ENCODE measurements at regions not wholly inside any gene's neighbourhood (a gene's known extent, or its start where the extent isn't known, plus 50 kb on each side); places are given as distances from the start of the nearest gene placed in this dataset.

DNA sequence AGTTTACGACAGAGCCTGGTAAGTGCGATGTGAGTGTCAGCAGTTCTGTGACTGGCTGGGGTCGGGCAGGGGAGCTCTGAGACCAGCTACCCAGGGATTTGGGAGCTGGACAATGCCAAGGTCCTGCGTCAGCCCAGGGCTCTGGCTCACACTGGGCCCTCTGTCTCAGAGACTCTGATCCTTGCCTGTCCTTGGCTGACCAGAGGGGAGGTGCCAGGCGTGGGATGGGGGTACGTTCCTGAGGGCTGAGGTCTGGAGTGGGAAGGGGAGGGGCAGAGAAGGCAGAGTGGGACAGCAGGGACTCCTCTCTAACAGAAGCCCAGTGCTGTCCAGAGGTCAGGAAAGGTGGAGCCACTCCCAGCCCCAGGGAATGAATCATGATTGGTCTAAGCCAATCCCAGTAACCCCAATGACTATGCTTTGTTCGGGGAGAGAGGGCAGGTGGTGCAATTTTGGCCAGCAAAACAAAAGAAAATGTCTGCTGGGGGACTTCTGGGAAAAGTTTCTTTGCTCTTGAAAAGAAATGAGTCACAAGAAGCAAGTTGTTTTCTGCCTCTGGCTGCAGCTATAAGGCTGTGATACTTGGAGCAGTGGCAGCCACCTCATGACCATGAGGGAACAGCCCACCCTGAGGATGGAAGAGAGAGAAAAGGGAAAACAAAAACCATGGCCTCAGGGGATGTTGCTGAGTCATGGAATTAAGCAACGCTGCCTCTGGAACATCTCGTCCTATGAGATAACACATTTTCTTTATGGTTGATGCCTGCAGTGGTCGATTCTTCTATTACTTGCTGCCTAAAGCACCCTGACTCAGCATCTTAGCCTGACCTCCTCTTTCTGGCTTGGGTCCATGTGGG lies 108.3 kb downstream of the CHST1 start:
- Histone ChIP-seq H3K27me3 (no peaks in the 10 kb centered on the region), H3K27ac (no peak overlapping the region), H3K36me3 (no peaks in the 10 kb centered on the region), H3K9me3 (peaks cover 0 to 6% (median 0%) of the 10 kb centered on the region in 12 donors), H3K4me3 (no peak overlapping the region), H3K4me1 (peaks cover 0 to 22% (median 11%) of the 10 kb centered on the region in 12 donors)
- 66 to 79% (median 72%) methylated on average over 9 to 10 of the region's 10 CpGs for WGBS, 4 donors
- intact Hi-C loops (cut with DNase I): no loop called here
- DNase-seq (peak in 1 of 5 donors; percentile 43), ATAC-seq (peak in 1 of 4 donors; percentile 64)
- TF ChIP-seq, protein P1, sequence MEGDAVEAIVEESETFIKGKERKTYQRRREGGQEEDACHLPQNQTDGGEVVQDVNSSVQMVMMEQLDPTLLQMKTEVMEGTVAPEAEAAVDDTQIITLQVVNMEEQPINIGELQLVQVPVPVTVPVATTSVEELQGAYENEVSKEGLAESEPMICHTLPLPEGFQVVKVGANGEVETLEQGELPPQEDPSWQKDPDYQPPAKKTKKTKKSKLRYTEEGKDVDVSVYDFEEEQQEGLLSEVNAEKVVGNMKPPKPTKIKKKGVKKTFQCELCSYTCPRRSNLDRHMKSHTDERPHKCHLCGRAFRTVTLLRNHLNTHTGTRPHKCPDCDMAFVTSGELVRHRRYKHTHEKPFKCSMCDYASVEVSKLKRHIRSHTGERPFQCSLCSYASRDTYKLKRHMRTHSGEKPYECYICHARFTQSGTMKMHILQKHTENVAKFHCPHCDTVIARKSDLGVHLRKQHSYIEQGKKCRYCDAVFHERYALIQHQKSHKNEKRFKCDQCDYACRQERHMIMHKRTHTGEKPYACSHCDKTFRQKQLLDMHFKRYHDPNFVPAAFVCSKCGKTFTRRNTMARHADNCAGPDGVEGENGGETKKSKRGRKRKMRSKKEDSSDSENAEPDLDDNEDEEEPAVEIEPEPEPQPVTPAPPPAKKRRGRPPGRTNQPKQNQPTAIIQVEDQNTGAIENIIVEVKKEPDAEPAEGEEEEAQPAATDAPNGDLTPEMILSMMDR (IDR thresholded peaks at IDR 0.05): no peak
- TF ChIP-seq POLR2A (IDR thresholded peaks at IDR 0.05): no peak

DNA sequence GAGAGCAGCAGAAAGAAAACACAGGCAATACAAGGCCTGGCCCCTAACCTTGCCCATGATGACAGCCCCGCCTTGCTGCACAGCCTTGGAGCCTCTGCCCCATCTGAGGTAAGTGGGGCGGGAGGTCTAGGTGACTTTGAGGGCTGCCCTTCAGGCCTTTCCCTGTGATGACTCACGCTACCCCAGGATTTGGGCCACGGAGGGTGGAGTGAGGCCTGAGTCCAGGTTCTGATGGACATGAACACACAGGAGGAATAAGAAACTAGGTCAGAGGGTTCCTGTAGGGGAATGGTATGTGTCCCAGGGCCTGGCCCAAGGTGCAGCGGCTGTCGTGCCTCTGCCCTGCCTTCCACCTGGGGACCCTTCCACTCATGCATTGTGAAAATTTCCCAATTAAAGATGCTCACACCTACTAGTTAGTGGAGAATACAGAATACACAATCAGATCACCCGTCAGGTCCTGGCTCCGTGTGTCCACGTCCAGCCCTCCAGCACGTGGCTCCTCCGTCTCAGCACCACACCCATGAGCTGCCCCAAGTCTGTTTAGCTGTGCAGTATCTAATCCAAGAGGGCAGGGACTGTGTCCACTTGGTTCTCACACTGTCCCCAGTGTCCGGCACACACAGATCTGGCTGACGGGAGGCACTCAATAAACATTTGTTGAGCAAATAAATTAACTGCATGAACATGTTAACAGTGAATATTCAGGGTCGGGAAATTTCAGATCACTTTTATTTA lies 111.0 kb downstream of the CHST1 start:
- 69 to 77% (median 73%) methylated on average over 13 to 14 of the region's 14 CpGs for WGBS, 4 donors
- Histone ChIP-seq H3K9me3 (peaks cover 0 to 6% (median 0%) of the 10 kb centered on the region in 12 donors), H3K4me1 (peaks cover 0 to 6% (median 0%) of the 10 kb centered on the region in 12 donors), H3K36me3 (no peaks in the 10 kb centered on the region), H3K4me3 (no peak overlapping the region), H3K27ac (no peak overlapping the region), H3K27me3 (no peaks in the 10 kb centered on the region)
- intact Hi-C loops (cut with DNase I): no loop called here
- ATAC-seq (peak in 3 of 4 donors; percentile 25 to 53 (median 40)), DNase-seq (peak in 1 of 5 donors; percentile 32)
- TF ChIP-seq POLR2A (IDR thresholded peaks at IDR 0.05): no peak
- TF ChIP-seq, protein P1 (IDR thresholded peaks at IDR 0.05): no peak

DNA sequence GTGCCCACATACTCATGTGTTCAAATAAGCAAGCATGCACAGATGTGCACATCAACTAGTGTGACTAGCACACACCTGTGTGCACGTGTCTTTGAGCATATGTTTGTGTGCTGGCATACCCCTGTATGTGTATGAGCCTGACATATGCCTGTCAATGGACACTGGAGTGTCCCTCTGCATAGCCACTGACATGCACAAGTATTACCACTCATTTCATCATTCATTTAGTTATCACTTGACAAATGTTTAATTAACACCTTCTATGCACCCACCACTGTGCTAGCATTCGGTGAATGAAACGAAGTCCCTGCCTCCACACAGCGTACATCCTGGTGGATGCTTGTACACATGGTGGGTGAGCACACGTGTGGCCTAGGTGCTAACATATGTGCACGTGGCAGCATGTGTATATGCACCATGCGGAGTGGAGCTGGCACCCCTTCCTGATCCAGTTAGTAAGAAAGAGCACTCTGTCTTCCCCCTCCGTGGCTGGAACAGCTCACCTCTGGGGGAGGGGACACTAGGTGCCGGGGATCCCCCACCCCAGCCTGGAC lies 112.0 kb downstream of the CHST1 start:
- TF ChIP-seq, protein P1 (IDR thresholded peaks at IDR 0.05): no peak
- TF ChIP-seq POLR2A (IDR thresholded peaks at IDR 0.05): no peak
- Histone ChIP-seq H3K9me3 (peaks cover 0 to 6% (median 0%) of the 10 kb centered on the region in 12 donors), H3K27ac (no peak overlapping the region), H3K4me1 (peaks cover 0 to 6% (median 0%) of the 10 kb centered on the region in 12 donors), H3K4me3 (no peak overlapping the region), H3K27me3 (no peaks in the 10 kb centered on the region), H3K36me3 (no peaks in the 10 kb centered on the region)
- no peak for DNase-seq
- 92 to 93% (median 92%) methylated on average over 9 of the region's 9 CpGs for WGBS, 4 donors
- ATAC-seq: no peak
- intact Hi-C loops (cut with DNase I): no loop called here

Data from heart left ventricle (tissue), 16 donors.